Calu3 (cell line): ENCODE measurements at regions not wholly inside any gene's neighbourhood (a gene's known extent, or its start where the extent isn't known, plus 50 kb on each side); places are given as distances from the start of the nearest gene placed in this dataset.

Source experiments
- BruUV-seq: library from RNA; stranded (reverse); fragments of 400-500 nt; replicated peaks from 2 replicates; lab custom pipeline; 2021; lab: Mats Ljungman, UMichigan
- CTCF ChIA-PET: fragments of 300-600 bp; sonication (Branson Sonifier 250); formaldehyde crosslinking; loops from one replicate; lab custom pipeline; 2022; ENCODE audit warnings: antibody characterized with exemption; lab: Charles Lee
- DNase-seq: peaks from one replicate; pipeline ENCODE4 v3.0.0; 2022
- H3K27ac Mint-ChIP-seq: one replicate; pipeline ENCODE4 v1.8.0; 2022; ENCODE audit warnings: mixed read lengths; ENCODE audit not compliant: unreplicated experiment
- H3K27me3 Mint-ChIP-seq: one replicate; pipeline ENCODE4 v1.8.0; 2022; ENCODE audit warnings: mixed read lengths; ENCODE audit not compliant: unreplicated experiment
- H3K36me3 Mint-ChIP-seq: one replicate; pipeline ENCODE4 v1.8.0; 2022; ENCODE audit warnings: mild to moderate bottlenecking, moderate library complexity, mixed read lengths; ENCODE audit not compliant: insufficient read depth, unreplicated experiment
- H3K4me1 Mint-ChIP-seq: one replicate; pipeline ENCODE4 v1.8.0; 2022; ENCODE audit warnings: mild to moderate bottlenecking, low read depth, mixed read lengths; ENCODE audit not compliant: unreplicated experiment
- H3K4me3 Mint-ChIP-seq: one replicate; pipeline ENCODE4 v1.8.0; 2022; ENCODE audit warnings: mild to moderate bottlenecking, low read depth, moderate library complexity, mixed read lengths; ENCODE audit not compliant: unreplicated experiment
- H3K9me3 Mint-ChIP-seq: one replicate; pipeline ENCODE4 v1.8.0; 2022; ENCODE audit warnings: low read depth, mixed read lengths; ENCODE audit not compliant: unreplicated experiment
- intact Hi-C: fragments of 100-400 bp; cut with micrococcal nuclease; formaldehyde crosslinking; loops from one replicate; pipeline ENCODE4 v1.10.0; 2022; ENCODE audit not compliant: unreplicated experiment
- TF ChIP-seq, protein P1 (sequence below): fragments of 200-600 bp; IDR thresholded peaks from one replicate; pipeline ENCODE4 v1.8.0; 2022; ENCODE audit warnings: antibody characterized with exemption; ENCODE audit not compliant: unreplicated experiment

DNA sequence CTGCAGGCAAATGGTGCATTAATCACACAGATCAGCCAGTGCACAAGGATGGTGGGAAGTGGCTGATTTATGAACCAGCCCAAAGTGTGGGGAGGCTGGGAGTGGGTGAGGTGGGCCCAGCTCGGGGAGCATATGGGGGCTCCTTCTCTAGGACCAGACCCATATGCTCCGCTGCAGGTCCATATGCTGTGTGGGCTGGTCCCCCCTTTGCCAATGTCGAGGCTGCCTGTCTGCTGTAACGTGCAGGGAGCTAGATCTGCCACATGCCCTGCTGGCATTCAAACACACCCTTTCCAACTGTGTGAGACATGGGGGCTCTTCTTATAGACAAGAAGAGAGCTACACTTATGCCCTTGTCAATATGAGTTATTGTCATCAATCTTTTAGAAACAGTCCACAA is 566.3 kb downstream of the DHX35 start:
- CTCF ChIA-PET = no interaction called here
- no TSS peak for BruUV-seq
- Mint-ChIP-seq H3K4me3 (no peak overlapping the region), H3K4me1 (no peaks in the 10 kb centered on the region), H3K9me3 (peaks cover 12% of the 10 kb centered on the region), H3K36me3 (no peaks in the 10 kb centered on the region), H3K27me3 (no peaks in the 10 kb centered on the region), H3K27ac (no peak overlapping the region)
- intact Hi-C loops = no loop called here
- TF ChIP-seq, protein P1, sequence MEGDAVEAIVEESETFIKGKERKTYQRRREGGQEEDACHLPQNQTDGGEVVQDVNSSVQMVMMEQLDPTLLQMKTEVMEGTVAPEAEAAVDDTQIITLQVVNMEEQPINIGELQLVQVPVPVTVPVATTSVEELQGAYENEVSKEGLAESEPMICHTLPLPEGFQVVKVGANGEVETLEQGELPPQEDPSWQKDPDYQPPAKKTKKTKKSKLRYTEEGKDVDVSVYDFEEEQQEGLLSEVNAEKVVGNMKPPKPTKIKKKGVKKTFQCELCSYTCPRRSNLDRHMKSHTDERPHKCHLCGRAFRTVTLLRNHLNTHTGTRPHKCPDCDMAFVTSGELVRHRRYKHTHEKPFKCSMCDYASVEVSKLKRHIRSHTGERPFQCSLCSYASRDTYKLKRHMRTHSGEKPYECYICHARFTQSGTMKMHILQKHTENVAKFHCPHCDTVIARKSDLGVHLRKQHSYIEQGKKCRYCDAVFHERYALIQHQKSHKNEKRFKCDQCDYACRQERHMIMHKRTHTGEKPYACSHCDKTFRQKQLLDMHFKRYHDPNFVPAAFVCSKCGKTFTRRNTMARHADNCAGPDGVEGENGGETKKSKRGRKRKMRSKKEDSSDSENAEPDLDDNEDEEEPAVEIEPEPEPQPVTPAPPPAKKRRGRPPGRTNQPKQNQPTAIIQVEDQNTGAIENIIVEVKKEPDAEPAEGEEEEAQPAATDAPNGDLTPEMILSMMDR = no peak
- no peak for DNase-seq

DNA sequence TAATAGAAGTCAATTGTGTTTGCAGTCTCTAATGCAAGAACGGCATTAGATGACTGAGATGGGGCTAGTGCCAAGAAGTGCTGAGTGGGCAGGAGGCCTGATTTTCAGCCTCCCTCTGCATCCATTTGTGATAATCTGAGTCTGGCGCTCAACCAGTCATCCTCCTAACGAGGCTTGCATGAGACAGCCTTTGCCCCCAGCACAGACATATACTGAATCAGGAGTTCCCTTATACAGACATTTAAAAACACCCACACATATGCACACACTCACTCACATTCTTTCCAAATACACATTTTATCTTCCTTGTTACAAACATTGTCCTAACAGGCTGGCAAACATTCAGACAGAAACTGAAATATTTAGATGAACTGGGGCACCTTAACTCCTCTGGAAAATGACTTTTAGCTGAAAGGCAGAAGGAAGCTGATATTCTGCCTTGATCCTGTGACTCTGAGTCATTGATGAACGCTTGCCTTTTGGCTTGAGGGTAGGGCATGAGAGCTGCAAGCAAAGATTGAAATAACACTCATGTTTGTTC is 562.3 kb downstream of the DHX35 start:
- H3K4me3 Mint-ChIP-seq = no peak overlapping the region
- H3K27ac Mint-ChIP-seq = no peak overlapping the region
- H3K9me3 Mint-ChIP-seq = peaks cover 13% of the 10 kb centered on the region
- no TSS peak for BruUV-seq
- TF ChIP-seq, protein P1 = no peak
- no peak for DNase-seq
- intact Hi-C loops = no loop called here
- CTCF ChIA-PET = no interaction called here
- no peaks in the 10 kb centered on the region for H3K4me1 Mint-ChIP-seq
- no peaks in the 10 kb centered on the region for H3K27me3 Mint-ChIP-seq
- H3K36me3 Mint-ChIP-seq = no peaks in the 10 kb centered on the region

DNA sequence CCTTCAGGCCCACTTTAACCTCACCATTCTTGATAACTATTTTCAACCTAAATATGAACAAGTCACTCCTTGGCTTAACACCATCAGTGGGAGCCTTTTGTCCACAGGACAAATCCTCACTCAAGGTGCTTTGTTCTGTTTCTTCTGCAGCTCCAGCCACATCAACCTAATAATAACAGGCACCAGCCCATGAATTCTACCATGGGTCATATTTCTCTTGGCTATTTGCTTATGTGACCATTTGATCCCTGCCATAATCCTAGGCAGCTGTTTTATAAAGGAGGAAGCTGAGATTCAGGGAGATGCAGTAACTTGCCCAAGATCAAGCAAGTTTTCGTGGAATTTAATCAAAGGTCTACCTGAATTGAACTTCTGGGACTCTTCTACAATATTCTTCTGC is 561.3 kb downstream of the DHX35 start:
- no TSS peak for BruUV-seq
- TF ChIP-seq, protein P1 = no peak
- no peaks in the 10 kb centered on the region for H3K4me1 Mint-ChIP-seq
- no peak overlapping the region for H3K4me3 Mint-ChIP-seq
- no peaks in the 10 kb centered on the region for H3K27me3 Mint-ChIP-seq
- intact Hi-C loops = no loop called here
- H3K27ac Mint-ChIP-seq = no peak overlapping the region
- peaks cover 13% of the 10 kb centered on the region for H3K9me3 Mint-ChIP-seq
- no peak for DNase-seq
- no peaks in the 10 kb centered on the region for H3K36me3 Mint-ChIP-seq
- CTCF ChIA-PET = no interaction called here

DNA sequence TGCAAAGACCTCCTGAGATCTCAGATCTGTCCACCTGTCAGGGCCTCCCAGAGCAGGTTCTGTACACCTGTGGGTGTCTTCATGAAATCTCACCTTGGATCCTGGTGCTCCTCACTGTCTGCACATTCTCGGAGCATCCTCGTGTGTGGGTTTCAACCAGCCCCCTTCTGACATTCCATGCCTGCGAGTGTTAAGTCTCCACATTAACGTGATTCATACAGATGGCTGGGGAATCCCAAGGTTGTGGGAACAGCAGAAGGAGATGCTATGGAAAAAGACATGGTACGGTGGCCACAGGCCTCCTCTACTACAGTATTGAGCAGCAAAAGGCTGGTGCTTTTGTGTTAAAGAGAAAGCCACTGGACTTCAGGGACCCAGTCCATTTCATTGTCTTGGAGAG is 556.5 kb downstream of the DHX35 start:
- H3K4me1 Mint-ChIP-seq = no peaks in the 10 kb centered on the region
- no peak for DNase-seq
- peaks cover 15% of the 10 kb centered on the region for H3K9me3 Mint-ChIP-seq
- no TSS peak for BruUV-seq
- intact Hi-C loops = no loop called here
- CTCF ChIA-PET = no interaction called here
- no peaks in the 10 kb centered on the region for H3K36me3 Mint-ChIP-seq
- H3K27me3 Mint-ChIP-seq = no peaks in the 10 kb centered on the region
- H3K27ac Mint-ChIP-seq = no peak overlapping the region
- TF ChIP-seq, protein P1 = no peak
- H3K4me3 Mint-ChIP-seq = no peak overlapping the region
